Duodenal mucosa (tissue), 2 donors: ENCODE measurements at regions not wholly inside any gene's neighbourhood (a gene's known extent, or its start where the extent isn't known, plus 50 kb on each side); places are given as distances from the start of the nearest gene placed in this dataset.

Experiments used
- H3K27ac ChIP-seq: one replicate; pipeline ENCODE4 v1.7.0; 2013; ENCODE audit warnings: low read depth, low read length
- H3K27me3 ChIP-seq, 2 donors: one replicate each; pipeline ENCODE4 v1.7.0; 2013; ENCODE audit warnings: low read length in 2 of 2, control low read depth in 1 of 2; ENCODE audit not compliant: insufficient read depth in 2 of 2, control insufficient read depth in 1 of 2
- H3K36me3 ChIP-seq, 2 donors: one replicate each; pipeline ENCODE4 v1.7.0; 2013; ENCODE audit warnings: low read length in 2 of 2, control low read depth in 1 of 2; ENCODE audit not compliant: insufficient read depth in 2 of 2, control insufficient read depth in 1 of 2
- H3K4me1 ChIP-seq, 2 donors: one replicate each; pipeline ENCODE4 v1.7.0; 2013; ENCODE audit warnings: low read length in 2 of 2, control low read depth in 1 of 2; ENCODE audit not compliant: insufficient read depth in 2 of 2, control insufficient read depth in 1 of 2
- H3K4me3 ChIP-seq, 2 donors: one replicate each; pipeline ENCODE4 v1.7.0; 2013; ENCODE audit warnings: low read length in 2 of 2, low read depth in 1 of 2
- H3K9ac ChIP-seq, 2 donors: one replicate each; pipeline ENCODE4 v1.7.0; 2013; ENCODE audit warnings: low read length in 2 of 2, low read depth in 1 of 2
- H3K9me3 ChIP-seq, 2 donors: one replicate each; pipeline ENCODE4 v1.7.0; 2013; ENCODE audit warnings: low read length in 2 of 2, control low read depth in 1 of 2; ENCODE audit not compliant: control insufficient read depth in 1 of 2

DNA sequence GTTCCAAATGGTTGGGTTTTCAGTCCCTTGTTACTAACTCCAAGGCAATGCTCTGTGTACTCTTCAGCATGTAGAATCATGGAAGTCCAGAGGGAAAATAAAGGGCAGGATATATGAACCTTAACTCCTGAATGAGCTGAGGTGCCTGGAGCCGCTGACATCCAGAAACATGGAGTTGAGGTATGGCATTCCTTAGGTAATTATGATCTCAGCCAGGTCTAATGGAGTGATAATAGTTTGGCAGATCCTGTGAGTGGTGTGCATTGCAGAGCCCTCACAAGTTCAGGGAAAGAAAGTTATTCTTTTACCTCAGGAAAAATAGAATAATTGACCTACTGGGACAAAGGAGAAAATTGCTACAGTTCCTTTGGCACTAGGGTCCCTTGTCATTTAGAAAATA, 369.1 kb downstream of the ZNF608 start:
- H3K9me3 ChIP-seq, result peaks cover 0 to 2% of the 10 kb centered on the region in 2 donors
- no peaks in the 10 kb centered on the region for H3K36me3 ChIP-seq
- H3K27ac ChIP-seq, result no peak overlapping the region
- no peak overlapping the region for H3K4me3 ChIP-seq
- H3K4me1 ChIP-seq, result no peaks in the 10 kb centered on the region
- no peak overlapping the region for H3K9ac ChIP-seq
- H3K27me3 ChIP-seq, result no peaks in the 10 kb centered on the region

DNA sequence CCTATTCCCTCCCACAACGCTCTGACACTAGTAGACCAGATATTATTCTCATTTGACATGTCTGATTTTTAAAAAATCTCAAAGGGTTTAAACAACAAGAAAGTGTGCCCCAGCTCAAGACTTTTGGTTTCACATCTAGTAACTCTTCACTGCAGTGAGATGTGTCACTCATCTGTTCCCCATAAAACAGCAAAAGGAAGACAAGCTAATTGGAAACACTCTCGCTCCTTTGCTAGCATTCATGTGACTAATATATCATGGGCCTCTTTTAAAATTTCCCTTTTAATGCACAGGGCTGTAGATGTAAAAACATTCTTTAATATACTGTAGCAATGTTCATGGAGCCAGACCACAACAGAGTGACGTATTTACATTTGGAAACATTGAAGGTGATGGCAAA, 372.6 kb downstream of the ZNF608 start:
- Histone ChIP-seq H3K4me3 (no peak overlapping the region), H3K9ac (no peak overlapping the region), H3K27ac (no peak overlapping the region), H3K4me1 (no peaks in the 10 kb centered on the region), H3K27me3 (no peaks in the 10 kb centered on the region), H3K36me3 (no peaks in the 10 kb centered on the region), H3K9me3 (no peaks in the 10 kb centered on the region)

DNA sequence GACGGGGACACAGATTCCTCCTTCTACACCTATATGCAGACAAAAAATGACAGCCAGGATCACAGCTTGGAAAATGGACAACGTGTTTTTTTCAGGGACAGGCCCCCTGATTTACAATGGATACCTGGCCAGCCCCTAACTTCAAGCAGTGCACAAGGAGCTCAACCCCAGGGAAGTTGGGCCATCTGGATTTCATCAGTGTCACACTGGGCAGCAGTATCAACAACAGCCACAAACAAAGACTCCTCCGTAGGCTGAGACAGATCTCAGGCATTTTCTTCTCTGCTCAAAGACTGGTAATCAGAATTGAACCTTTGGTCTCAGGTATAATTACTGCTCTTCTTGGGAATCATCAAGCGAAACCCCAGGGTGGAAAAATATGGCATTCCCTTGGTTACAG, 374.0 kb downstream of the ZNF608 start:
- H3K27ac ChIP-seq, result no peak overlapping the region
- no peaks in the 10 kb centered on the region for H3K36me3 ChIP-seq
- no peaks in the 10 kb centered on the region for H3K9me3 ChIP-seq
- no peak overlapping the region for H3K4me3 ChIP-seq
- H3K9ac ChIP-seq, result no peak overlapping the region
- no peaks in the 10 kb centered on the region for H3K27me3 ChIP-seq
- H3K4me1 ChIP-seq, result no peaks in the 10 kb centered on the region

DNA sequence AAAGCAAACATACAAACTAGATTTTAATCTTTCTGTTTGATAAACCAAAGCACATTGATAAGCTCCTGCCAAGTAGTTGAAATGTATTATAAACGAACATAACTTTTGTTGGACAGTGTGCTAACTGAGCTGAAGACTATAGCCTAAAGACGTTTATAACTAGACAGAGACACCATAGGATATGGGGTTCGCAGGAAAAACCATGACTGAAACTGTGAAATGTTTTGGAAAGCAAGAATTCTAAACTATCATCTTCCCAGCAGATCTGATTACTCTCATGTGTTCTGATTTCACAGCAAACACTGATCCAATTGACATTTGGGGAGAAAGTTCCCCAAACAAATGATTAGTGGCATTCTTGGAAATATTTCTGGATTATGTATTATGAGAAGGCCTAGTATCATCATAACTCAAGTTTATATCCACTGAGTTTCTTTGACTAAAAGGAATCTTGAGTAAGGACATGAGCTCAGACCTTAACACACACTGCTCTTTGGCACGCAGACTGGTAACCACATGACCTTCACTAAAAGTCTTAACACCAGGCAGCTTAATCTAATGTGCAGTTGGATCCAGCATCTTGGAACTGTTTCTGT, 375.2 kb downstream of the ZNF608 start:
- Histone ChIP-seq H3K9me3 (no peaks in the 10 kb centered on the region), H3K9ac (no peak overlapping the region), H3K27me3 (no peaks in the 10 kb centered on the region), H3K4me3 (no peak overlapping the region), H3K36me3 (no peaks in the 10 kb centered on the region), H3K4me1 (no peaks in the 10 kb centered on the region), H3K27ac (no peak overlapping the region)

DNA sequence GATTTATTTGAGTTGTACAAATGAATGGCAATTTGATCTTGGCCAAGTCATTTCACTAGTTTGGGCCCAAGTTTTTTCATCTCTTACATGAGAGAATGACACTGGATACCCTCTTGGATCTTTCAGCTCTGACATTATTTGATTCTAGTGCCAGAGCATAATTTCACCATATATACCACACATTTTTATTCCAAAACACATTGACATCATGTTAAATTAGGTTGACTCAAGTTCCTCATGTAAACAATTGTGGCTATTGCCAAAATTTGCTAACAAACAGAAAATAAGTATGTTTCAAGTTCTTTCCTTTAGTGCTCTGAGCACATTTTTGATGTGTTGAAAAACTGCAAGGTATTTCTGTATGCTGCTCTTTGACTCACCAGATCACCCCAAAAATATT, 375.8 kb downstream of the ZNF608 start:
- no peak overlapping the region for H3K27ac ChIP-seq
- H3K4me1 ChIP-seq, result no peaks in the 10 kb centered on the region
- H3K9ac ChIP-seq, result no peak overlapping the region
- no peaks in the 10 kb centered on the region for H3K27me3 ChIP-seq
- no peak overlapping the region for H3K4me3 ChIP-seq
- H3K36me3 ChIP-seq, result no peaks in the 10 kb centered on the region
- H3K9me3 ChIP-seq, result no peaks in the 10 kb centered on the region

DNA sequence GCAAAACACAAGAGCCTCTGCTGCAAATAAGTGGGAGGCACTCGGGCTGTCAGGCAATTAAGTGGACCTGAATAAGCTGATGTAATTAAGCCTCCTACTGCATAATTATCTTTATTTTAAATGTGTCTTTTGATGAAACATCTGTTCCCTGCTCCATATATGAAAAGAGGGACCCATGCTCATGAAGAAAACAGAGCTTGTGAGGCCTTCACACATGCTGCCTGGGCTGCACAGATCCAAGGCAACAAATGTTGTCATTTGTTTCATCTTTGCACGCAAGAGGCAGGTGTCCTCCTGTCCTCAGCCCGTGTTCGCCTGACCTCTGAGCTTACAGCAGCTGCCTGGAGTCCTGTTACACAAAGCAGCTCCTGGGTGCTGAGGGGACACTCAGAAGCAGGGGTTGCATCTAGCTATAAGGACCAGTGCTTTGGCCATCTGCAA, 381.1 kb downstream of the ZNF608 start:
- H3K4me1 ChIP-seq, result no peaks in the 10 kb centered on the region
- no peaks in the 10 kb centered on the region for H3K36me3 ChIP-seq
- H3K27me3 ChIP-seq, result no peaks in the 10 kb centered on the region
- no peaks in the 10 kb centered on the region for H3K9me3 ChIP-seq
- no peak overlapping the region for H3K27ac ChIP-seq
- no peak overlapping the region for H3K4me3 ChIP-seq
- no peak overlapping the region for H3K9ac ChIP-seq

DNA sequence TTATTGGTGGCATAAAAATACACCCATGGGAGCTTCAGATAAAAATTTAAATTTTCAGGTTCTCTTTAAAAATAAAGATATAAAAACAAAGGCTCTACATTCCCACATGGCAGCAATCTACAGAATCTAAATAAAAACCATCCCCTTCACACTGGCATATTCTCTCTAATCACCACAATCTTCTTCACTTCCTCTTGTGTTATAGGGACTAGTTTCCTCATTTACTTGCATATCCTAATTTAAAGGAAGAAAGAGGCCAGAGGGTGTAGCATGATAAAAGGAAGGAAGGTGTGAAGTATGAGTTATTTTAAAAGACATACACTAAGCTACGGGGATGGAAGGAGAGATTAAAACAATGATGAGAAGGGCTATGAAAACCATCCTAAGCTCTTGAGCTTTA, 390.5 kb downstream of the ZNF608 start:
- Histone ChIP-seq H3K4me1 (no peaks in the 10 kb centered on the region), H3K9ac (no peak overlapping the region), H3K36me3 (no peaks in the 10 kb centered on the region), H3K9me3 (no peaks in the 10 kb centered on the region), H3K27ac (no peak overlapping the region), H3K4me3 (no peak overlapping the region), H3K27me3 (no peaks in the 10 kb centered on the region)

DNA sequence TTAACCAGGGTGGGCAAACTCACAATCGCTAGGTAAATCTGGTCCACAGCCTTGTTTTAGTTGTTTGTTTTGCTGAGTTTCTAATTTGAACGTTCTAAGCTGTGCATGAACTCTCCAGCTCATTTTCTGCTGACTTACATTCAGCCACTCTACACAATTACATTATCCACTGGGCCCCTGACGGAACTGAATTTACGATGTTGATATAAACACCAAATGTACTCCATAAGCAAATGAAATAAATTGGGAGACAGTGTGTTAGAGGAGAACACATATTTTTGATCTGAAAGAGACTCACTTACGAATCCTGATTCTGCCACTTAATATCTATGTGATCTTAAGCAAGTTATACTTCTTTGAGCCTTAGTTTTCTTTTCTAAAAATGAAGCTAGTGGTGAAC, 393.4 kb downstream of the ZNF608 start:
- H3K9ac ChIP-seq, result no peak overlapping the region
- no peak overlapping the region for H3K4me3 ChIP-seq
- no peaks in the 10 kb centered on the region for H3K4me1 ChIP-seq
- no peaks in the 10 kb centered on the region for H3K9me3 ChIP-seq
- no peaks in the 10 kb centered on the region for H3K36me3 ChIP-seq
- H3K27ac ChIP-seq, result no peak overlapping the region
- H3K27me3 ChIP-seq, result no peaks in the 10 kb centered on the region

DNA sequence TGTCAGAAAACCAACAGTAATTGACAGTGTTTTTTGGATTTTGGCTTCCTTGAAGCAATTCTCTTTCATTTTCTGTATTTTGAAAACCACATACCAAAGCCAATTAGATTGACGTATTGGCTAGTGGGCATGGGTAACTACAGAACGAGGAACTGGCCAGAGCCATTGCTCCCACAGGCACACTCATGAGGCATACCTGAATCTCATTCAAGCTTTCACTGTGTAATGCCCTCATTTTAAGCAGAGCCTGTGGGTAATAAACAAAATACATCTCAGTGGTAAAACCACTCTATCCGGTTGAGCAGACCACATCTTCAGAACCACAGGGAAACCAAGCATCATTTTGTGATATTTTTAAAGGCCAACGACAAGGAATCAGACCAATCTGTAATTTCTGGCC, 394.1 kb downstream of the ZNF608 start:
- H3K4me1 ChIP-seq, result no peaks in the 10 kb centered on the region

DNA sequence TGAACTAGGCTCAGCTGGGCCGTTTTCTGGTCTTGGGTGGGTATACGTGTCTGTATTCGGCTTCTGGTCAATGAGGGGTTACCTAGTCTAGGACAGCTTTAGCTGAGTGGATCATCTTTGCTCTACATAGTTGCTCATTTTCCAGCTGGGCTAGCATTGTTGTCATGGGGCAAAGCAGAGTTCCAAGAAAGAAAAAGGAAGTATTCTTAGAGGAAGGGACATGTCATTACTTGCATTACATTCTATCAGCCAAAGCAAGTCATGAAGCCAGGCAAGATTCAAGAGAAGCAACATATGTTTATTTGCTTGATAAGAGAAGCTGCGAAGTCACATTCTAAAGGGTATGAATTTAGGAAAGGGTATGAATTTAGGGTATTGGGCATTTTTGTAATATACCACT, 396.5 kb downstream of the ZNF608 start:
- Histone ChIP-seq H3K9ac (no peak overlapping the region), H3K36me3 (no peaks in the 10 kb centered on the region), H3K9me3 (no peaks in the 10 kb centered on the region), H3K4me1 (no peaks in the 10 kb centered on the region), H3K27ac (no peak overlapping the region), H3K4me3 (no peak overlapping the region), H3K27me3 (no peaks in the 10 kb centered on the region)

More for the DNA sequence above, 394.1 kb downstream of the ZNF608 start:
- H3K36me3 ChIP-seq, result no peaks in the 10 kb centered on the region
- H3K27ac ChIP-seq, result no peak overlapping the region
- H3K4me3 ChIP-seq, result no peak overlapping the region
- H3K9me3 ChIP-seq, result no peaks in the 10 kb centered on the region
- H3K27me3 ChIP-seq, result no peaks in the 10 kb centered on the region
- no peak overlapping the region for H3K9ac ChIP-seq

DNA sequence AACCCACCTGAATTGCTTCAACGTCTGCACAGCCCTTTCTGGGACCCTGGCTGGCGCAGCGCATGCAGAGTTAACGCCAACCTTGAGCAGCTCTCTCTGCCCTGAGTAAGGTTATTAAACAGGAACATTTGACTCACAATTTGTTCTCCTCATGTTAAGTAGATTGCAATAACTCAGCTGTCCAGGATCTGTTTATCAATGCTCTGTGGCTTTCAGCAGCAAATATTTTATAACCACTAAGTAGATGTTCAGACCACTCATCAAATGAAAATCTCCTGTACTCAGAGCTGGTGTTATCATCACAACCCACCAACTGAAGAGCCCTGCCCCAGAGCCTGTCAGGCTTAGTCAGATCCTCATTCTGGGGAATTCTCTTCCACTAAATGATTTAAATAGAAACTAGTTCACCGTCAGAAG, 403.0 kb downstream of the ZNF608 start:
- no peak overlapping the region for H3K27ac ChIP-seq
- no peak overlapping the region for H3K9ac ChIP-seq
- H3K27me3 ChIP-seq, result no peaks in the 10 kb centered on the region
- H3K4me3 ChIP-seq, result no peak overlapping the region
- H3K4me1 ChIP-seq, result no peaks in the 10 kb centered on the region
- H3K36me3 ChIP-seq, result no peaks in the 10 kb centered on the region
- no peaks in the 10 kb centered on the region for H3K9me3 ChIP-seq
